ENCODE measurements at regions not wholly inside any gene's neighbourhood (a gene's known extent, or its start where the extent isn't known, plus 50 kb on each side); places are given as distances from the start of the nearest gene placed in this dataset.

- TF ChIP-seq, protein P1, sequence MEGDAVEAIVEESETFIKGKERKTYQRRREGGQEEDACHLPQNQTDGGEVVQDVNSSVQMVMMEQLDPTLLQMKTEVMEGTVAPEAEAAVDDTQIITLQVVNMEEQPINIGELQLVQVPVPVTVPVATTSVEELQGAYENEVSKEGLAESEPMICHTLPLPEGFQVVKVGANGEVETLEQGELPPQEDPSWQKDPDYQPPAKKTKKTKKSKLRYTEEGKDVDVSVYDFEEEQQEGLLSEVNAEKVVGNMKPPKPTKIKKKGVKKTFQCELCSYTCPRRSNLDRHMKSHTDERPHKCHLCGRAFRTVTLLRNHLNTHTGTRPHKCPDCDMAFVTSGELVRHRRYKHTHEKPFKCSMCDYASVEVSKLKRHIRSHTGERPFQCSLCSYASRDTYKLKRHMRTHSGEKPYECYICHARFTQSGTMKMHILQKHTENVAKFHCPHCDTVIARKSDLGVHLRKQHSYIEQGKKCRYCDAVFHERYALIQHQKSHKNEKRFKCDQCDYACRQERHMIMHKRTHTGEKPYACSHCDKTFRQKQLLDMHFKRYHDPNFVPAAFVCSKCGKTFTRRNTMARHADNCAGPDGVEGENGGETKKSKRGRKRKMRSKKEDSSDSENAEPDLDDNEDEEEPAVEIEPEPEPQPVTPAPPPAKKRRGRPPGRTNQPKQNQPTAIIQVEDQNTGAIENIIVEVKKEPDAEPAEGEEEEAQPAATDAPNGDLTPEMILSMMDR (IDR thresholded peaks at IDR 0.05), result no peak
- TF ChIP-seq POLR2A (IDR thresholded peaks at IDR 0.05), result no peak
Measured at GRCh38 chr5:36826694-36827093, 49.9 kb upstream of the NIPBL start.
